WTC11 (cell line): ENCODE measurements at regions not wholly inside any gene's neighbourhood (a gene's known extent, or its start where the extent isn't known, plus 50 kb on each side); places are given as distances from the start of the nearest gene placed in this dataset.

Experiments
- ATAC-seq: fragments of 200-7000 bp; cut with Tn5 transposase; 2 replicates; pipeline ENCODE4 v1.10.0; 2021; ENCODE audit warnings: mild to moderate bottlenecking, moderate library complexity
- CTCF ChIA-PET: fragments of 300-600 bp; sonication (Branson Sonifier 250); formaldehyde crosslinking; loops from one replicate; lab custom pipeline; 2021; ENCODE audit warnings: antibody characterized with exemption; lab: Charles Lee
- POLR2A ChIA-PET: fragments of 350-600 bp; sonication (Branson Sonifier 250); formaldehyde crosslinking; loops from one replicate; lab custom pipeline; 2021; ENCODE audit warnings: antibody characterized with exemption; lab: Charles Lee
- DNase-seq: peaks from one replicate; pipeline ENCODE4 v3.0.0; 2021; ENCODE audit warnings: low spot score
- H3K27ac Mint-ChIP-seq: 2 replicates; pipeline ENCODE4 v1.8.0; 2021; ENCODE audit warnings: mixed read lengths
- H3K27me3 Mint-ChIP-seq: 2 replicates; pipeline ENCODE4 v1.8.0; 2021; ENCODE audit warnings: low read depth, mild to moderate bottlenecking, moderate library complexity, mixed read lengths
- H3K36me3 Mint-ChIP-seq: 2 replicates; pipeline ENCODE4 v1.8.0; 2021; ENCODE audit warnings: mixed read lengths
- H3K4me1 Mint-ChIP-seq: 2 replicates; pipeline ENCODE4 v1.8.0; 2022; ENCODE audit warnings: mixed read lengths
- H3K4me3 Mint-ChIP-seq: 2 replicates; pipeline ENCODE4 v1.8.0; 2021; ENCODE audit warnings: mild to moderate bottlenecking, moderate library complexity, mixed read lengths
- H3K9me3 Mint-ChIP-seq: 2 replicates; pipeline ENCODE4 v1.8.0; 2021; ENCODE audit warnings: mixed read lengths
- AFF4 ChIP-seq: sonication (generic); formaldehyde crosslinking; IDR thresholded peaks from 2 replicates; pipeline ENCODE4 v1.8.1; 2023; ENCODE audit warnings: mild to moderate bottlenecking, missing genetic modification reagents, borderline replicate concordance
- ATF1 ChIP-seq: sonication (generic); formaldehyde crosslinking; IDR thresholded peaks from 2 replicates; pipeline ENCODE4 v1.8.1; 2023; ENCODE audit warnings: mild to moderate bottlenecking, moderate library complexity, missing genetic modification reagents
- CBFB ChIP-seq: sonication (generic); formaldehyde crosslinking; IDR thresholded peaks from 2 replicates; pipeline ENCODE4 v1.8.1; 2022; ENCODE audit warnings: mild to moderate bottlenecking, low read depth, missing genetic modification reagents
- CREB1 ChIP-seq: sonication (generic); formaldehyde crosslinking; IDR thresholded peaks from 2 replicates; pipeline ENCODE4 v1.8.0; 2023; ENCODE audit warnings: mild to moderate bottlenecking, missing genetic modification reagents
- E2F1 ChIP-seq: sonication (generic); formaldehyde crosslinking; IDR thresholded peaks from 2 replicates; pipeline ENCODE4 v1.8.0; 2022; ENCODE audit warnings: mild to moderate bottlenecking, missing genetic modification reagents
- E2F5 ChIP-seq: sonication (generic); formaldehyde crosslinking; IDR thresholded peaks from 2 replicates; pipeline ENCODE4 v1.8.1; 2022; ENCODE audit warnings: mild to moderate bottlenecking, moderate library complexity, missing genetic modification reagents
- ERG ChIP-seq: fragments of 250-450 bp; sonication (Bioruptor Pico); IDR thresholded peaks from 2 replicates; pipeline ENCODE4 v1.8.0; 2021; ENCODE audit warnings: mild to moderate bottlenecking
- GTF2I ChIP-seq: fragments of 250-450 bp; sonication (Bioruptor Pico); conservative IDR thresholded peaks from 2 replicates; pipeline ENCODE4 v1.4.0; 2021; ENCODE audit warnings: mild to moderate bottlenecking
- HMGA2 ChIP-seq: fragments of 250-450 bp; sonication (Bioruptor Pico); IDR thresholded peaks from 2 replicates; pipeline ENCODE4 v1.4.0; 2021; ENCODE audit warnings: mild to moderate bottlenecking, moderate library complexity
- IRF2 ChIP-seq: sonication (generic); formaldehyde crosslinking; IDR thresholded peaks from 2 replicates; pipeline ENCODE4 v1.8.0; 2022; ENCODE audit warnings: low read depth, missing genetic modification reagents, borderline replicate concordance
- MLX ChIP-seq: sonication (generic); formaldehyde crosslinking; IDR thresholded peaks from 2 replicates; pipeline ENCODE4 v1.8.1; 2023; ENCODE audit warnings: mild to moderate bottlenecking, missing genetic modification reagents, moderate library complexity
- MYBL2 ChIP-seq: sonication (generic); formaldehyde crosslinking; IDR thresholded peaks from 2 replicates; pipeline ENCODE4 v1.8.1; 2023; ENCODE audit warnings: mild to moderate bottlenecking, moderate library complexity, missing genetic modification reagents
- NFATC4 ChIP-seq: fragments of 250-450 bp; sonication (Bioruptor Pico); IDR thresholded peaks from 2 replicates; pipeline ENCODE4 v1.9.0; 2021; ENCODE audit warnings: mild to moderate bottlenecking
- PREB ChIP-seq: sonication (generic); formaldehyde crosslinking; IDR thresholded peaks from 2 replicates; pipeline ENCODE4 v1.8.1; 2022; ENCODE audit warnings: mild to moderate bottlenecking, missing genetic modification reagents, moderate library complexity, borderline replicate concordance
- PRRX2 ChIP-seq: fragments of 250-450 bp; sonication (Bioruptor Pico); IDR thresholded peaks from 2 replicates; pipeline ENCODE4 v1.8.0; 2021; ENCODE audit warnings: mild to moderate bottlenecking
- SMAD3 ChIP-seq: sonication (generic); formaldehyde crosslinking; IDR thresholded peaks from 2 replicates; pipeline ENCODE4 v1.8.0; 2022; ENCODE audit warnings: missing genetic modification reagents, mild to moderate bottlenecking, borderline replicate concordance
- SMAD4 ChIP-seq: sonication (generic); formaldehyde crosslinking; IDR thresholded peaks from 2 replicates; pipeline ENCODE4 v1.8.0; 2022; ENCODE audit warnings: mild to moderate bottlenecking, missing genetic modification reagents
- SP1 ChIP-seq: sonication (generic); formaldehyde crosslinking; conservative IDR thresholded peaks from 2 replicates; pipeline ENCODE4 v1.8.1; 2022; ENCODE audit warnings: missing genetic modification reagents
- TP53 ChIP-seq: sonication (generic); formaldehyde crosslinking; IDR thresholded peaks from 2 replicates; pipeline ENCODE4 v1.8.1; 2023; ENCODE audit warnings: mild to moderate bottlenecking, missing genetic modification reagents
- USF2 ChIP-seq: sonication (generic); formaldehyde crosslinking; IDR thresholded peaks from 2 replicates; pipeline ENCODE4 v1.8.1; 2023; ENCODE audit warnings: mild to moderate bottlenecking, missing genetic modification reagents, moderate library complexity
- ZNF121 ChIP-seq: sonication (generic); formaldehyde crosslinking; IDR thresholded peaks from 2 replicates; pipeline ENCODE4 v1.8.0; 2023; ENCODE audit warnings: missing genetic modification reagents
- ZNF138 ChIP-seq: sonication (generic); formaldehyde crosslinking; conservative IDR thresholded peaks from 2 replicates; pipeline ENCODE4 v1.8.1; 2022; ENCODE audit warnings: mild to moderate bottlenecking, moderate library complexity, missing genetic modification reagents
- ZNF317 ChIP-seq: sonication (generic); formaldehyde crosslinking; IDR thresholded peaks from 2 replicates; pipeline ENCODE4 v1.8.1; 2023; ENCODE audit warnings: low read depth, mild to moderate bottlenecking, moderate library complexity, missing genetic modification reagents, borderline replicate concordance

GRCh38 chr2:60226943-60227342, 326.5 kb downstream of the BCL11A start:
- ChIA-PET CTCF (no interaction called here), POLR2A (no interaction called here)
- no peak overlapping the region for H3K4me3 Mint-ChIP-seq

GRCh38 chr2:60226191-60226590, 327.3 kb downstream of the BCL11A start:
- Mint-ChIP-seq H3K4me1 (no peaks in the 10 kb centered on the region), H3K9me3 (peaks cover 16% of the 10 kb centered on the region), H3K4me3 (no peak overlapping the region), H3K36me3 (no peaks in the 10 kb centered on the region), H3K27me3 (no peaks in the 10 kb centered on the region), H3K27ac (no peak overlapping the region)
- ChIA-PET POLR2A (no interaction called here), CTCF (no interaction called here)
- ATAC-seq (no peak), DNase-seq (no peak)
- no peak for TF ChIP-seq SP1 (CRISPR knock-in tag)
- no peak for TF ChIP-seq CBFB
- no peak for TF ChIP-seq USF2 (CRISPR knock-in tag)
- no peak for TF ChIP-seq CREB1
- TF ChIP-seq AFF4 = no peak
- no peak for TF ChIP-seq IRF2 (CRISPR knock-in tag)
- no peak for TF ChIP-seq SMAD4 (CRISPR knock-in tag)
- TF ChIP-seq E2F5 (CRISPR knock-in tag) = no peak
- TF ChIP-seq PRRX2 (CRISPR knock-in tag) = no peak
- no peak for TF ChIP-seq ZNF121
- TF ChIP-seq PREB = no peak
- no peak for TF ChIP-seq MLX (CRISPR knock-in tag)

More at GRCh38 chr2:60226943-60227342, 326.5 kb downstream of the BCL11A start:
- Mint-ChIP-seq H3K36me3 (peaks cover 4% of the 10 kb centered on the region), H3K27ac (no peak overlapping the region), H3K4me1 (no peaks in the 10 kb centered on the region), H3K27me3 (no peaks in the 10 kb centered on the region), H3K9me3 (peaks cover 21% of the 10 kb centered on the region)
- ATAC-seq (no peak), DNase-seq (no peak)
- TF ChIP-seq NFATC4 (CRISPR knock-in tag) (no peak), ERG (no peak), ATF1 (CRISPR knock-in tag) (no peak)

GRCh38 chr2:60223859-60224258, 329.6 kb downstream of the BCL11A start:
- CTCF ChIA-PET = no interaction called here
- POLR2A ChIA-PET = no interaction called here
- H3K4me1 Mint-ChIP-seq = no peaks in the 10 kb centered on the region
- TF ChIP-seq GTF2I (no peak), ZNF317 (CRISPR knock-in tag) (no peak), ZNF138 (CRISPR knock-in tag) (no peak), SMAD3 (CRISPR knock-in tag) (no peak), TP53 (CRISPR knock-in tag) (no peak), HMGA2 (CRISPR knock-in tag) (no peak), MYBL2 (CRISPR knock-in tag) (no peak), E2F1 (CRISPR knock-in tag) (no peak)

More at GRCh38 chr2:60223859-60224258, 329.6 kb downstream of the BCL11A start:
- Mint-ChIP-seq H3K27ac (no peak overlapping the region), H3K36me3 (no peaks in the 10 kb centered on the region), H3K9me3 (peaks cover 9% of the 10 kb centered on the region; the same call in 1 of the 2 replicates), H3K4me3 (no peak overlapping the region), H3K27me3 (no peaks in the 10 kb centered on the region; the same call in 1 of the 2 replicates)
- DNase-seq (no peak), ATAC-seq (no peak; the same call in 1 of the 2 replicates)
